Esophagus muscularis mucosa (tissue), 4 donors: ENCODE measurements at regions not wholly inside any gene's neighbourhood (a gene's known extent, or its start where the extent isn't known, plus 50 kb on each side); places are given as distances from the start of the nearest gene placed in this dataset.

ENCODE experiments used
- CTCF ChIP-seq, 3 experiments: fragments of 200-600 bp in 2 of 3; fragments of 450-650 bp in 1 of 3; sonication (generic) in 2 of 3; IDR thresholded peaks; one replicate each; pipeline ENCODE4 v1.5.1; 2017 to 2019; ENCODE audit warnings: antibody characterized with exemption in 3 of 3, mild to moderate bottlenecking in 2 of 3, moderate library complexity in 1 of 3
- EP300 ChIP-seq: sonication (generic); formaldehyde crosslinking; IDR thresholded peaks from one replicate; pipeline ENCODE4 v1.6.1; 2017; ENCODE audit warnings: antibody characterized with exemption
- POLR2A ChIP-seq: fragments of 450-650 bp; IDR thresholded peaks from one replicate; pipeline ENCODE4 v1.6.1; 2017; ENCODE audit warnings: antibody characterized with exemption, moderate library complexity, mild to moderate bottlenecking, low read depth
- POLR2AphosphoS5 ChIP-seq, 2 donors: sonication (generic); formaldehyde crosslinking; IDR thresholded peaks; one replicate each; pipeline ENCODE4 v1.6.1; 2017; ENCODE audit warnings: antibody characterized with exemption in 2 of 2

DNA sequence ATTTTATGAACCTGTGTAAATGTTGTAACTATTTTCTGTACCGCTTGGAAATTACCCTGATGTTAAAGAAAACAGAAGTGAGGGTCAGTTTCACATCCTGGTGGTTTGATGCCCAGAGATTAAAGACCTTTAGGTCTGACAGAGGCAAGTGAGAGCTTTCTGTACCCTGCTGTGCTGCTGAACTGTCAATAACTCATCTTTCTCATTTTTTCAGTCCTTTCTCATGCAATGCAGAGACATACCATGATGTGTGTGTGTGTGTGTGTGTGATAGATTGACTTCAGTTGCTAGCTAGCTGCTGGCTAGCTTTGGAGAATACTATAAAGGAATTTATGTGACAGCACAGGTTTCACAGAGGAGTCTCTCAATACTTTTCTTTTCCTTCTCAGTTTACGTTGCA is 2025.6 kb upstream of the LRRTM1 start:
- TF ChIP-seq POLR2A (no peak), POLR2AphosphoS5 (IDR thresholded peaks at IDR 0.05) (no peak), CTCF (IDR thresholded peaks at IDR 0.05) (no peak), EP300 (no peak)
